ENCODE measurements at regions not wholly inside any gene's neighbourhood (a gene's known extent, or its start where the extent isn't known, plus 50 kb on each side); places are given as distances from the start of the nearest gene placed in this dataset.

- TF ChIP-seq, protein P1, sequence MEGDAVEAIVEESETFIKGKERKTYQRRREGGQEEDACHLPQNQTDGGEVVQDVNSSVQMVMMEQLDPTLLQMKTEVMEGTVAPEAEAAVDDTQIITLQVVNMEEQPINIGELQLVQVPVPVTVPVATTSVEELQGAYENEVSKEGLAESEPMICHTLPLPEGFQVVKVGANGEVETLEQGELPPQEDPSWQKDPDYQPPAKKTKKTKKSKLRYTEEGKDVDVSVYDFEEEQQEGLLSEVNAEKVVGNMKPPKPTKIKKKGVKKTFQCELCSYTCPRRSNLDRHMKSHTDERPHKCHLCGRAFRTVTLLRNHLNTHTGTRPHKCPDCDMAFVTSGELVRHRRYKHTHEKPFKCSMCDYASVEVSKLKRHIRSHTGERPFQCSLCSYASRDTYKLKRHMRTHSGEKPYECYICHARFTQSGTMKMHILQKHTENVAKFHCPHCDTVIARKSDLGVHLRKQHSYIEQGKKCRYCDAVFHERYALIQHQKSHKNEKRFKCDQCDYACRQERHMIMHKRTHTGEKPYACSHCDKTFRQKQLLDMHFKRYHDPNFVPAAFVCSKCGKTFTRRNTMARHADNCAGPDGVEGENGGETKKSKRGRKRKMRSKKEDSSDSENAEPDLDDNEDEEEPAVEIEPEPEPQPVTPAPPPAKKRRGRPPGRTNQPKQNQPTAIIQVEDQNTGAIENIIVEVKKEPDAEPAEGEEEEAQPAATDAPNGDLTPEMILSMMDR (IDR thresholded peaks at IDR 0.05): no peak
- H3K4me1 ChIP-seq: no peaks in the 10 kb centered on the region
- H3K27me3 ChIP-seq: no peaks in the 10 kb centered on the region
- peaks cover 6% of the 10 kb centered on the region for H3K9me3 ChIP-seq
- ATAC-seq (no peak), DNase-seq (no peak)
- intact Hi-C loops (cut with DNase I): no loop called here
- H3K27ac ChIP-seq: no peak overlapping the region
- H3K36me3 ChIP-seq: no peaks in the 10 kb centered on the region
- no peak overlapping the region for H3K4me3 ChIP-seq
Measured at GRCh38 chr10:58885146-58885545, 291.3 kb upstream of the PHYHIPL start.

GRCh38 chr10:58885686-58886345 lies 290.6 kb upstream of the PHYHIPL start:
- H3K4me1 ChIP-seq: no peaks in the 10 kb centered on the region
- no peaks in the 10 kb centered on the region for H3K36me3 ChIP-seq
- TF ChIP-seq, protein P1 (IDR thresholded peaks at IDR 0.05): no peak
- DNase-seq (no peak), ATAC-seq (no peak)
- no peak overlapping the region for H3K27ac ChIP-seq
- no peaks in the 10 kb centered on the region for H3K27me3 ChIP-seq
- peaks cover 6% of the 10 kb centered on the region for H3K9me3 ChIP-seq
- no peak overlapping the region for H3K4me3 ChIP-seq
- intact Hi-C loops (cut with DNase I): no loop called here

- no peaks in the 10 kb centered on the region for H3K36me3 ChIP-seq
- DNase-seq (no peak), ATAC-seq (no peak)
- no peaks in the 10 kb centered on the region for H3K4me1 ChIP-seq
- no peak overlapping the region for H3K4me3 ChIP-seq
- H3K27me3 ChIP-seq: no peaks in the 10 kb centered on the region
- H3K27ac ChIP-seq: no peak overlapping the region
- H3K9me3 ChIP-seq: peaks cover 6% of the 10 kb centered on the region
- intact Hi-C loops (cut with DNase I): no loop called here
- TF ChIP-seq, protein P1 (IDR thresholded peaks at IDR 0.05): no peak
Measured at GRCh38 chr10:58886406-58886805, 290.0 kb upstream of the PHYHIPL start.

- ATAC-seq (no peak), DNase-seq (no peak)
- Histone ChIP-seq H3K9me3 (no peaks in the 10 kb centered on the region), H3K27ac (no peak overlapping the region), H3K36me3 (no peaks in the 10 kb centered on the region), H3K4me1 (no peaks in the 10 kb centered on the region), H3K27me3 (no peaks in the 10 kb centered on the region), H3K4me3 (no peak overlapping the region)
- TF ChIP-seq, protein P1 (IDR thresholded peaks at IDR 0.05): no peak
- intact Hi-C loops (cut with DNase I): no loop called here
Measured at GRCh38 chr10:58887474-58887873, 289.0 kb upstream of the PHYHIPL start.

GRCh38 chr10:58888957-58889356 lies 287.5 kb upstream of the PHYHIPL start:
- Histone ChIP-seq H3K36me3 (no peaks in the 10 kb centered on the region), H3K9me3 (no peaks in the 10 kb centered on the region), H3K4me3 (no peak overlapping the region), H3K4me1 (no peaks in the 10 kb centered on the region), H3K27ac (no peak overlapping the region), H3K27me3 (no peaks in the 10 kb centered on the region)
- no peak for DNase-seq
- intact Hi-C loops (cut with DNase I): no loop called here
- peak; percentile 57 for ATAC-seq
- TF ChIP-seq, protein P1 (IDR thresholded peaks at IDR 0.05): no peak
